Stimulated activated CD8-positive, alpha-beta memory T cell treated with anti-CD3 and anti-CD28 coated beads, Interleukin-15, amount 100 ng/mL, for 1 hour (primary cell): ENCODE measurements at regions not wholly inside any gene's neighbourhood (a gene's known extent, or its start where the extent isn't known, plus 50 kb on each side); places are given as distances from the start of the nearest gene placed in this dataset.
"Not testable (repeated sequence)": the region's sequence is repeated elsewhere in the genome, so short reads cannot be mapped to it uniquely, and the experiment has no call there.

Experiments used
- DNase-seq: peaks from one replicate; pipeline ENCODE4 v3.0.0-alpha.2; 2020; ENCODE audit warnings: low read depth

DNA sequence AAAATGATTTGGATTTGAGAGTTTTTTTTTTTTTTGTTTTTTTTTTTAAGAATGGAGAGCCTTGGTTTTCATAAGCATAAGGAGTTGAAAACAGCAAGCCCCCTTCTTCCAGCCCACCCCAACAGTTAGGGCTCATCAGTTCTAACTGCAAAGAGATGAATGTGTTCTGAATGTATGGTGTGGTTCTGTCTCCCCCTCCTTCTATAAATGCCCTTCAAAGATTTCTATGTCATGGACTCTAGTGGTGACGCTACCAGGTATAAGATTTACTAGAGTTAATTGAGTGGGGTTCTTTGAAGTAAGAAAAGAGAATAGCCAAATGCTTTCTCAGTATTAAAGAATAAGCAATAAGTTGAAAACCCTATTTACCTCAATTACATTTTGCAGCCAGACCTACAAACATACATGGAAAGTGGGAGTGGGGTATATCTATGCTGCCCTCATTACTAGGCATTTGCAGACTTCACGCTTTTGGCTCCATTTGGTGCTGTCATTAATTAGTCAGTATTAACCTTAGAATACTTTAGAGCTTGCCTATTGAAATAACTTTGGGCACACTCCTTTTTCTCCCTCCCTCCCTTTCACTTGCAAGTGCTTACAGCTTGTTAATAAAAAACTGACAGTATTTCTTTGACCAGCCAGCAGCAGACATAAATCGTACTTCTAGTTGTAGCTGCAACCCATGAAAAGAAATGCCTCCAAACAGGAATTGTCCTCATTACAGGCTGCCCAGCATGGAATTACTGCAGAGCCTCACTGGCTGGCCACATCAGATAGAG lies 667.2 kb upstream of the ZNF608 start:
- no peak for DNase-seq

- DNase-seq = no peak
These were observed 668.7 kb upstream of the ZNF608 start for GRCh38 chr5:125415126-125415525.

GRCh38 chr5:125416055-125416454 lies 669.6 kb upstream of the ZNF608 start:
- DNase-seq = no peak

- no peak for DNase-seq
These were observed 674.6 kb upstream of the ZNF608 start for GRCh38 chr5:125421006-125421405.

GRCh38 chr5:125422342-125422741 lies 675.9 kb upstream of the ZNF608 start:
- DNase-seq = no peak

DNA sequence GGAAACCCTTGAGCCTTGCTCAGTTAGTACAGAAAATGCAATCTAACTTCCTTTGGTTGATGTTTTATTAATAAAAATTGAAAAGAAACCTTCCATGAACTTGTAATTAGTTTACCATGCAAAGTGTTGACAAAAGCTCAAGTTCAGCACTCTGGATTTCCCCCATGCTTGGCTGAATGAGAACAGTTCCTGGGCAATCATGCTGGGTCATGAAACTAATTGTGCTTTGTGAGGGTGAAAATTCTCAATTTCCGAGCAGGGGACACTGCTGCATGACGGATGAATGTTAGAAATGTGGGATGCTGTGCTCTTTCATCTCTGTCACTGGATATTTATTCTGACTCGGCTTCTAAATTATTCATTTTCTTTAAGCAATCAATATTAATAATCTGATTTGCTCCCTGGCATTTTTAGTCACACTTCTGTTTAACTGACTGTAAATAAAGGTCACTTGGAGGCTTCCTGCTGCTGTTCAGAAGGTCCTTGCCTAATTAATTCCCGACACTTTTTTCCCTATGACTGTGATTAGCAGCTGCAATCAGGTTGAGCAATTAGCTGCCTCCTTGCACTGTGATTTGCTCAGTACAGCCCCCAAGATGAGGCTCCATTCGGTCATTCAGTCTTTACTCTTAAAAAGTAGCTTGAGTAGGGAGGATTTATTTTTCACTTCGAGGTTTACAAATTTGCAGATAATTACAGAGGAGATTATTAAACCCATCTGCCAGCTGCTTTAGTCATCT lies 678.1 kb upstream of the ZNF608 start:
- no peak for DNase-seq

DNA sequence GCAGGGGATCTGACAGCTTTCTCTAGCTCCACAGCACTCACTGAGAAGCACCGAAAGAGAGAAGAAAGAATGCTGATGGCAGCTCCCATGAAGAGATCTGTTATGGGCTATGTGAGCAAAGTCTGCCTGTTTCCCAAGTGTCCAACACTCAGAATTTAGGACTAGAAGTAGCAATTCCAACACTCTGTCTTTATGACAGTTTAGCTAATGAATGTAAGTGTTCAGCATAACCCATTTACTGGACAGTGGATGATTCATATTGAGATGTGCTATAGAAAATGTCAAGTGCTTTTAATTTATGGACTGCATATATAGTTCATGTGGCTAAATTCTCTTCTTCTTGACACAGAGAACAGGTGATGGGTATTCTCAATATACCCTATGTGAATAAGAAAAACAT lies 683.1 kb upstream of the ZNF608 start:
- DNase-seq = no peak

DNA sequence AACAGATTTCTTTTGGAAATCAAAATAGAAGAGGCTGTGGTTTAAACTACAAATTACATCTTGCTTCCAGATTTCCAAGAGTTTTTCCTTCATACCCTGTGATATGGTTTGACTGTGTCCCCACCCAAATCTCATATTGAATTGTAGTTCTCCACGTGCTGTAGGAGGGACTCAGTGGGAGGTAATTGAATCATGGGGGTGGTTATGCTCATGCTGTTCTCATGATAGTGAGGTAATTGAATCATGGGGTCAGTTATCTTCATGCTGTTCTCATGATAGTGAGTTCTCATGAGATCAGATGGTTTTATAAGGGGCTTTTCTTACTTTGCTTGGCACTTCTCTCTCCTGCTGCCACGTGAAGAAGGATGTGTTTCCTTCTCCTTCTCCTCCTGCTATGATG lies 687.0 kb upstream of the ZNF608 start:
- no peak for DNase-seq

- DNase-seq = no peak
These were observed 692.8 kb upstream of the ZNF608 start for GRCh38 chr5:125439243-125439642.

DNA sequence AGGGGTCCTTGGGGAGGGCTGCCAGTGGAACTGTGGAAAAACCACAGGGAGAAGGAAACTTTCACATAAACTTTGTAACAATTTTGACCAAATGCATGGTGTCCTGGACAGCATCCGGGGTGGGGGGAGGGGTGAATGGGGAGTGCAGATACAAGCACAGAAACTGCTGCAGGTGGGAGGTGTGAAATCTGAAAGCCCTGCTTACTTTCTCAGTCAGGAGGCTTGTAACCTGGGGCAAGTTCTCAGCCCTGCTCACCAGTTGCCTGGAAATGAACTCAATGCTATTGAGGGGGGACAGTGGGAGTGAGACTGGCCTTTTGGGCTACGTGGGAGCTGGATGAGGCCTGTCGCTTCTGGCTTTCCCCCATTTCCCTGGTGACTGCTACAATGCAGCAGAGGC lies 694.5 kb upstream of the ZNF608 start:
- DNase-seq = no peak

GRCh38 chr5:125446986-125447385 lies 700.5 kb upstream of the ZNF608 start:
- DNase-seq = no peak

GRCh38 chr5:125450771-125451170 lies 704.3 kb upstream of the ZNF608 start:
- DNase-seq = no peak

- DNase-seq = no peak
These were observed 705.2 kb upstream of the ZNF608 start for GRCh38 chr5:125451622-125452021.

- DNase-seq = no peak
These were observed 706.6 kb upstream of the ZNF608 start for GRCh38 chr5:125452991-125453390.

GRCh38 chr5:125455041-125455440 lies 708.6 kb upstream of the ZNF608 start:
- no peak for DNase-seq

GRCh38 chr5:125456005-125456404 lies 709.6 kb upstream of the ZNF608 start:
- not testable (repeated sequence) for DNase-seq

GRCh38 chr5:125457617-125458016 lies 711.2 kb upstream of the ZNF608 start:
- no peak for DNase-seq

- not testable (repeated sequence) for DNase-seq
These were observed 712.5 kb upstream of the ZNF608 start for GRCh38 chr5:125458949-125459348.

DNA sequence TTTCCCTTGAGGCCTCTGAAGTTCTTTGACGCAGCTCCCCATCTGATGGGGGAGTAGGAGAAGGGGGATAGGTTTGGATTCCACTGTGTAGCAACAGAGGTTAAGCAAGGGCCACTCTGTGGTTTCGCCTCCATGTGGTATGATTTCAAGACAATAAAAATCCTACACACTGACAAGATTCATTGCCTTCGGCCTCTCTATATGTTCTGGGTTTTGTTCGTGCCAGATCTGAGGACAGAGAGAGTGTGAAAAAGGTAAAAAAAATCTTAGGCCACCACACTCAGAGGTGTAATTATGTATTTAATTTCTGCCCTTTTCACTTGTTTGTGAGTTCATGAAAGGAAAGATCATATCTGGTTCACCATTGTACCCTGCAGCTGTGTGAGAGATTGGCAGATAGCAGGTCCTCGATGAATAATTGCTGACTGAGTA lies 715.2 kb upstream of the ZNF608 start:
- no peak for DNase-seq

GRCh38 chr5:125463466-125464092 lies 717.1 kb upstream of the ZNF608 start:
- DNase-seq = no peak

DNA sequence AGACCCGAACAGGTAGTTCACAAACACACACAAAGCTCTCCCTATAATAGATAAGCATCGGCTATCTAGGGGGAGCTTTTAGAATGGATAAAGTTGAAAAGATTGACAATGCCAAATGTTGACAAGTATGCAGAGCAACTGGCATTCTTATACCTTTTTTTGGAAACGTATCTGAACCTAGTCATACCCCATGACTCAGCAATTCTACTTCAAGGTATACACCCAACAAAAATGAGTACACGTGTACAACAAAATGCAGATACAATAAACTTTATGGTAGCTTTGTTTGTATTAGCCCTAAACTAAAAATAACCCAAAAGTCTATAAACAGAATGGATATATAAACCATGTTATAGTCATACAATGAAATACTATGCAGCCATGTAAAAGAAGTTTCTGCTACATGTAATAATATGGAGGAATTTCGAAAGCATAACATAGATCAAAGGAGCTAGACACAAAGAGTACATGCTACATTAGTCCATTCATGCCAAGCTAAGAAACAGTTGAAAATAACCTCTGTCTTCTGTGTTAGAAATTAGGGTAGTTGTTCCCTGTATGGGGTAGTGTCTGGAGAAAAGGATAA lies 718.5 kb upstream of the ZNF608 start:
- DNase-seq = no peak

DNA sequence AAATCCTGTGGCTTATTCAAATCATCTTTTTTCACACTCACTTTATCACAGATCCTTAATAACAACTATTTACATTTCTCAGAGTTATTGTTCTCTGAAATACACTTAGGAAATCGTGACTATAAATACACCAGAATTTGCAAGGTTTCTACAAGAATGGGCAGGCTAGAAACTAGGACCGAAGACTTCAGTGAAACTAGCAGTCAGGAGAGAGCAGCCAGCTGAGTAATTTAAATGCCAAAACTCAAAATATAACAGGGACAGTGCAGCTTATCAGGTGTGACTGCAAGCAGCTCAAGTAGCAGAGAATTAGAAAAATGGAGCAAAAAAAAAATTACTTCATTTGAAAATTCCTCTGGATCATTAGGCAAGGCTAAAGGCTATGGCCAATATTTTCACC lies 719.3 kb upstream of the ZNF608 start:
- no peak for DNase-seq

DNA sequence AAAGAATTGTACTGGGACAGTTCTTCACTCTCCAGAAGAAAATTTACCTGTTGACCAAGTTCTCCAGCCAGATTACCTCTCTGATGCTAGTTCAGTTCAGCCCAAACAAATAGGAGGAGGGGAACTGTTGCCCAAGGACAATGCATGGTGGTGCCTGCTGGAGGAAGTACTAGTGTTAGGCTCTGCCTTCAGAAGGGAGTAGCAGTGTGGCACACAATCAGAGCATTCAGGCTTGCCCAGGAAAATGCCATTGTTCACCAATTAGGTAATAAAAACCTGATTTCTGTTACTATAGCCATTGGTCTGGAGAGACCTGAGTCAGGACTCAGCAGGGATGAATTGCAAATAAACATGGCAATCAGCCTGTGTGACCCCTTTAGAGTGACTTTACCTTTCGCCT lies 720.8 kb upstream of the ZNF608 start:
- no peak for DNase-seq
